Right lobe of liver (tissue), 4 donors: ENCODE measurements at regions not wholly inside any gene's neighbourhood (a gene's known extent, or its start where the extent isn't known, plus 50 kb on each side); places are given as distances from the start of the nearest gene placed in this dataset.

Experiments
- CTCF ChIP-seq, 4 donors: fragments of 200-600 bp in 3 of 4; fragments of 450-650 bp in 1 of 4; IDR thresholded peaks; one replicate each; pipeline versions ENCODE4 v1.5.1 to v1.8.0; 2016 to 2022; ENCODE audit warnings: antibody characterized with exemption in 4 of 4, mild to moderate bottlenecking in 2 of 4
- POLR2A ChIP-seq: fragments of 450-650 bp; IDR thresholded peaks from one replicate; pipeline ENCODE4 v1.6.1; 2017; ENCODE audit warnings: antibody characterized with exemption, mild to moderate bottlenecking
- donor health status: DM: no; HTN: no; CAD: no.
- donor health status: DM: no; HTN: no; CAD: no.
- donor health status: DM: no; HTN: yes; CAD: no.

DNA sequence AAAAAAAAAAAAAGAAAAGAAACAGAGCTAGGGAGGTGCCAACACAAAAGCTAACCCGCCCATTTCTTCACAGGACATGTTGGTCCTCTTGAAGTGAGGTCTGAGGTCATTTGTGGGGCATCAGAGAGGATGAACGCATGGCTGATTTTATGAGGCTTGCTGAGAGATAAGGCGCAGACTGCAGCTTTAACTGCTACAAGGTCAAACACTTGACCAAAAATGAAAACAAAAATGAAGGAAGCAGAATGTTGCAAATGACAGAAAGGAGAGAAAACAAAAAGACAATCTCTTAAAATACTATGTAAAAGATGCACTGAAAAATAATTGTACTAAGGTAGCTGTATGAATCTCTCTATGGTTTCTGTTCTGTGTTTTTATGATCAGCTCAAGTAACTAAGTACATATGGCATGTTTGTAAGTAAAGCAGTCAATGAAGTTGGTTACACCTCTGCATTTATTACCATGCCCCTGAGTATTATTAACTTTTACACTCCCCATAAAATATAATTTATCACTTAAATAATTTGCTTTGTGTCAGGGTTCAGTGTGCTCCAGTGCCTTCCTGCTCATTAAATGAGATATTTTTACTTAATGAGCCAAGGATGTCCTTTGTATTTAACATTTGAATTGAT is 249.1 kb upstream of the NR5A2 start:
- TF ChIP-seq CTCF (IDR thresholded peaks at IDR 0.05) (no peak), POLR2A (no peak)
